Trophoblast cell (in vitro differentiated cells and primary cell): ENCODE measurements at regions not wholly inside any gene's neighbourhood (a gene's known extent, or its start where the extent isn't known, plus 50 kb on each side); places are given as distances from the start of the nearest gene placed in this dataset.

Experiments used
- DNase-seq, 2 donors: peaks; one replicate each; pipeline ENCODE4 v3.0.0-alpha.2; 2016
- H2AFZ ChIP-seq: 2 replicates; pipeline ENCODE4 v1.6.1; 2013; ENCODE audit warnings: low read length, moderate library complexity, mild to moderate bottlenecking; ENCODE audit not compliant: insufficient read depth, poor library complexity
- H2AK5ac ChIP-seq: 2 replicates; pipeline ENCODE4 v1.6.1; 2013; ENCODE audit warnings: mild to moderate bottlenecking, low read length
- H2BK120ac ChIP-seq: 2 replicates; pipeline ENCODE4 v1.6.1; 2013; ENCODE audit warnings: low read length, mild to moderate bottlenecking, moderate library complexity; ENCODE audit not compliant: insufficient read depth, poor library complexity
- H2BK12ac ChIP-seq: 2 replicates; pipeline ENCODE4 v1.6.1; 2013; ENCODE audit warnings: mild to moderate bottlenecking, low read length, moderate library complexity
- H2BK5ac ChIP-seq: 2 replicates; pipeline ENCODE4 v1.6.1; 2013; ENCODE audit warnings: low read length, low read depth, moderate library complexity, mild to moderate bottlenecking; ENCODE audit not compliant: poor library complexity
- H3K14ac ChIP-seq: 2 replicates; pipeline ENCODE4 v1.6.1; 2013; ENCODE audit warnings: mild to moderate bottlenecking, low read length
- H3K18ac ChIP-seq: 2 replicates; pipeline ENCODE4 v1.6.1; 2013; ENCODE audit warnings: mild to moderate bottlenecking, low read length
- H3K23ac ChIP-seq: 2 replicates; pipeline ENCODE4 v1.6.1; 2013; ENCODE audit warnings: low read length
- H3K27ac ChIP-seq: 2 replicates; pipeline ENCODE4 v1.5.1; 2013; ENCODE audit warnings: low read depth, mild to moderate bottlenecking, inconsistent platforms, low read length, moderate library complexity
- H3K27me3 ChIP-seq: 2 replicates; pipeline ENCODE4 v1.6.1; 2013; ENCODE audit warnings: inconsistent platforms, mild to moderate bottlenecking, low read length, moderate library complexity; ENCODE audit not compliant: insufficient read depth
- H3K36me3 ChIP-seq, 2 experiments: 1 replicate in 1 of 2; 2 replicates in 1 of 2; pipeline ENCODE4 v1.6.1; 2013; ENCODE audit warnings: low read length in 2 of 2, mild to moderate bottlenecking in 2 of 2, moderate library complexity in 1 of 2; ENCODE audit not compliant: insufficient read depth in 2 of 2, control insufficient read depth in 1 of 2
- H3K4ac ChIP-seq: 2 replicates; pipeline ENCODE4 v1.6.1; 2013; ENCODE audit warnings: low read depth, mild to moderate bottlenecking, low read length, moderate library complexity
- H3K4me1 ChIP-seq, 2 experiments: 1 replicate in 1 of 2; 2 replicates in 1 of 2; pipeline ENCODE4 v1.6.1; 2013; ENCODE audit warnings: low read length in 2 of 2, mild to moderate bottlenecking in 2 of 2, moderate library complexity in 1 of 2; ENCODE audit not compliant: insufficient read depth in 2 of 2, control insufficient read depth in 1 of 2
- H3K4me2 ChIP-seq: 2 replicates; pipeline ENCODE4 v1.6.1; 2013; ENCODE audit warnings: inconsistent platforms, mild to moderate bottlenecking, low read length, moderate library complexity
- H3K4me3 ChIP-seq: 2 replicates; pipeline ENCODE4 v1.5.1; 2013; ENCODE audit warnings: mild to moderate bottlenecking, low read depth, low read length, inconsistent platforms
- H3K79me1 ChIP-seq: one replicate; pipeline ENCODE4 v1.6.1; 2013; ENCODE audit warnings: low read length
- H3K79me2 ChIP-seq: 2 replicates; pipeline ENCODE4 v1.6.1; 2013; ENCODE audit warnings: low read length, mild to moderate bottlenecking; ENCODE audit not compliant: control insufficient read depth, insufficient read depth, poor library complexity
- H3K9ac ChIP-seq: 2 replicates; pipeline ENCODE4 v1.6.1; 2013; ENCODE audit warnings: mild to moderate bottlenecking, low read length
- H3K9me3 ChIP-seq: 2 replicates; pipeline ENCODE4 v1.6.1; 2013; ENCODE audit warnings: low read depth, mild to moderate bottlenecking, control low read depth, inconsistent platforms, low read length; ENCODE audit not compliant: insufficient read depth
- H4K12ac ChIP-seq: 2 replicates; pipeline ENCODE4 v1.6.1; 2013; ENCODE audit warnings: low read depth, mild to moderate bottlenecking, low read length, moderate library complexity
- H4K8ac ChIP-seq: 2 replicates; pipeline ENCODE4 v1.6.1; 2013; ENCODE audit warnings: low read depth, mild to moderate bottlenecking, low read length, moderate library complexity
- H4K91ac ChIP-seq: one replicate; pipeline ENCODE4 v1.6.1; 2013; ENCODE audit warnings: low read depth, mild to moderate bottlenecking, low read length, moderate library complexity
- WGBS: extraction: QIAGEN DNeasy Blood & Tissue Kit; methylation state at CpG from one replicate; pipeline ENCODE4 v1.1.7; 2013; ENCODE audit warnings: missing lambda C conversion rate; ENCODE audit not compliant: insufficient read length, insufficient coverage; ENCODE audit errors: extremely low coverage; 5-methylcytosine and 5-hydroxymethylcytosine counted together

- WGBS: no CpG with 5 or more reads among the region's 2 CpGs
- H2BK12ac ChIP-seq: no peak overlapping the region
- no peak overlapping the region for H3K9ac ChIP-seq
- no peaks in the 10 kb centered on the region for H3K4me1 ChIP-seq
- H3K4me3 ChIP-seq: no peak overlapping the region
- H3K36me3 ChIP-seq: no peaks in the 10 kb centered on the region
- no peak overlapping the region for H2BK120ac ChIP-seq
- no peaks in the 10 kb centered on the region for H3K9me3 ChIP-seq
- no peak overlapping the region for H3K23ac ChIP-seq
- DNase-seq: no peak
- no peaks in the 10 kb centered on the region for H3K79me1 ChIP-seq
- no peak overlapping the region for H4K8ac ChIP-seq
- no peak overlapping the region for H2AFZ ChIP-seq
- no peak overlapping the region for H4K91ac ChIP-seq
- no peak overlapping the region for H3K18ac ChIP-seq
- no peak overlapping the region for H3K27ac ChIP-seq
- no peak overlapping the region for H2BK5ac ChIP-seq
- H3K4me2 ChIP-seq: no peak overlapping the region
- no peak overlapping the region for H3K14ac ChIP-seq
- H2AK5ac ChIP-seq: no peak overlapping the region
- H4K12ac ChIP-seq: no peak overlapping the region
- no peaks in the 10 kb centered on the region for H3K79me2 ChIP-seq
- H3K4ac ChIP-seq: no peak overlapping the region
- H3K27me3 ChIP-seq: no peaks in the 10 kb centered on the region
Measured at GRCh38 chr2:81853341-81853740, 1548.8 kb upstream of the LRRTM1 start.

GRCh38 chr2:81852651-81853050 lies 1548.1 kb upstream of the LRRTM1 start:
- H3K4me3 ChIP-seq: no peak overlapping the region
- no peak for DNase-seq
- H3K9me3 ChIP-seq: no peaks in the 10 kb centered on the region
- no peaks in the 10 kb centered on the region for H3K79me2 ChIP-seq
- H3K9ac ChIP-seq: no peak overlapping the region
- no peaks in the 10 kb centered on the region for H3K79me1 ChIP-seq
- no peaks in the 10 kb centered on the region for H3K4me1 ChIP-seq
- no peak overlapping the region for H2BK12ac ChIP-seq
- H4K12ac ChIP-seq: no peak overlapping the region
- no CpG with 5 or more reads among the region's 2 CpGs for WGBS
- no peak overlapping the region for H2BK120ac ChIP-seq
- H2AFZ ChIP-seq: no peak overlapping the region
- H3K14ac ChIP-seq: no peak overlapping the region
- no peaks in the 10 kb centered on the region for H3K27me3 ChIP-seq
- H2BK5ac ChIP-seq: no peak overlapping the region
- H3K4ac ChIP-seq: no peak overlapping the region
- H3K36me3 ChIP-seq: no peaks in the 10 kb centered on the region
- no peak overlapping the region for H4K91ac ChIP-seq
- no peak overlapping the region for H3K27ac ChIP-seq
- H4K8ac ChIP-seq: no peak overlapping the region
- H3K18ac ChIP-seq: no peak overlapping the region
- no peak overlapping the region for H3K4me2 ChIP-seq
- no peak overlapping the region for H2AK5ac ChIP-seq
- H3K23ac ChIP-seq: no peak overlapping the region

- Histone ChIP-seq H3K9ac (no peak overlapping the region), H2BK12ac (no peak overlapping the region), H3K23ac (no peak overlapping the region), H3K14ac (no peak overlapping the region), H3K9me3 (no peaks in the 10 kb centered on the region), H4K8ac (no peak overlapping the region), H2BK5ac (no peak overlapping the region), H3K4ac (no peak overlapping the region), H3K4me3 (no peak overlapping the region), H2AK5ac (no peak overlapping the region), H3K18ac (no peak overlapping the region), H2AFZ (no peak overlapping the region), H3K4me2 (no peak overlapping the region), H3K27ac (no peak overlapping the region), H3K4me1 (no peaks in the 10 kb centered on the region), H3K79me2 (no peaks in the 10 kb centered on the region), H3K27me3 (no peaks in the 10 kb centered on the region), H3K36me3 (no peaks in the 10 kb centered on the region), H3K79me1 (no peaks in the 10 kb centered on the region), H2BK120ac (no peak overlapping the region), H4K91ac (no peak overlapping the region), H4K12ac (no peak overlapping the region)
- DNase-seq: no peak
- WGBS: no CpG with 5 or more reads among the region's 2 CpGs
Measured at GRCh38 chr2:81839780-81840179, 1535.2 kb upstream of the LRRTM1 start.

GRCh38 chr2:81835321-81836000 lies 1530.9 kb upstream of the LRRTM1 start:
- DNase-seq: no peak
- Histone ChIP-seq H3K79me1 (no peaks in the 10 kb centered on the region), H3K9ac (no peak overlapping the region), H2BK12ac (no peak overlapping the region), H3K27me3 (no peaks in the 10 kb centered on the region), H3K4ac (no peak overlapping the region), H2BK120ac (no peak overlapping the region), H2AFZ (no peak overlapping the region), H3K79me2 (no peaks in the 10 kb centered on the region), H2BK5ac (no peak overlapping the region), H4K8ac (no peak overlapping the region), H3K4me3 (no peak overlapping the region), H3K18ac (no peak overlapping the region), H4K91ac (no peak overlapping the region), H3K4me2 (no peak overlapping the region), H3K9me3 (no peaks in the 10 kb centered on the region), H4K12ac (no peak overlapping the region), H2AK5ac (no peak overlapping the region), H3K4me1 (no peaks in the 10 kb centered on the region), H3K14ac (no peak overlapping the region), H3K23ac (no peak overlapping the region), H3K27ac (no peak overlapping the region), H3K36me3 (no peaks in the 10 kb centered on the region)
- WGBS: no CpG with 5 or more reads among the region's 2 CpGs
